ENCODE measurements at regions not wholly inside any gene's neighbourhood (a gene's known extent, or its start where the extent isn't known, plus 50 kb on each side); places are given as distances from the start of the nearest gene placed in this dataset.
A peak's percentile ranks its signal among the peaks of the same experiment; 100 is the strongest.

GRCh38 chr2:236317938-236318396, 53.8 kb upstream of the ASB18 start:
- no peak for DNase-seq

- no peak for DNase-seq
These were observed 54.2 kb upstream of the ASB18 start for GRCh38 chr2:236318401-236318800.

GRCh38 chr2:236319036-236319435, 54.8 kb upstream of the ASB18 start:
- no peak for DNase-seq

GRCh38 chr2:236321415-236321814, 57.2 kb upstream of the ASB18 start:
- DNase-seq = no peak

GRCh38 chr2:236333417-236334121, 69.4 kb upstream of the ASB18 start:
- DNase-seq = no peak

- no peak for DNase-seq
These were observed 70.1 kb upstream of the ASB18 start for GRCh38 chr2:236334122-236334876.

- DNase-seq = no peak
These were observed 71.7 kb upstream of the ASB18 start for GRCh38 chr2:236335696-236336574.

GRCh38 chr2:236336575-236337464, 72.6 kb upstream of the ASB18 start:
- DNase-seq = no peak

GRCh38 chr2:236337465-236338325, 73.5 kb upstream of the ASB18 start:
- no peak for DNase-seq

- DNase-seq = peak; percentile 43
These were observed 74.4 kb upstream of the ASB18 start for GRCh38 chr2:236338495-236339184.

- DNase-seq = no peak
These were observed 76.0 kb upstream of the ASB18 start for GRCh38 chr2:236340251-236340650.

GRCh38 chr2:236341067-236341466, 76.9 kb upstream of the ASB18 start:
- DNase-seq = peak; percentile 29

- no peak for DNase-seq
These were observed 77.5 kb upstream of the ASB18 start for GRCh38 chr2:236341721-236342120.

- no peak for DNase-seq
These were observed 78.3 kb upstream of the ASB18 start for GRCh38 chr2:236342507-236342906.

GRCh38 chr2:236342951-236343350, 78.7 kb upstream of the ASB18 start:
- no peak for DNase-seq

- DNase-seq = peak; percentile 79
These were observed 79.4 kb upstream of the ASB18 start for GRCh38 chr2:236343400-236344161.

GRCh38 chr2:236344446-236344845, 80.2 kb upstream of the ASB18 start:
- DNase-seq = no peak

GRCh38 chr2:236345081-236345714, 81.0 kb upstream of the ASB18 start:
- DNase-seq = no peak
